Ascending aorta (tissue), 2 donors: ENCODE measurements at regions not wholly inside any gene's neighbourhood (a gene's known extent, or its start where the extent isn't known, plus 50 kb on each side); places are given as distances from the start of the nearest gene placed in this dataset.

Source experiments
- DNase-seq, 2 donors: peaks; one replicate each; pipeline ENCODE4 v3.0.0-alpha.2; 2019; ENCODE audit warnings: low spot score in 2 of 2
- H3K27ac ChIP-seq, 2 donors: fragments of 200-600 bp; sonication (generic); one replicate each; pipeline ENCODE4 v1.5.1; 2016 to 2017; ENCODE audit warnings: mild to moderate bottlenecking in 1 of 2
- H3K27me3 ChIP-seq: fragments of 200-600 bp; sonication (generic); one replicate; pipeline ENCODE4 v1.5.1; 2017
- H3K36me3 ChIP-seq, 2 donors: fragments of 200-600 bp; sonication (generic); one replicate each; pipeline ENCODE4 v1.5.1; 2016
- H3K4me1 ChIP-seq, 2 donors: fragments of 200-600 bp; sonication (generic); one replicate each; pipeline ENCODE4 v1.5.1; 2016 to 2017; ENCODE audit warnings: mild to moderate bottlenecking in 1 of 2
- H3K4me3 ChIP-seq, 2 donors: fragments of 200-600 bp; sonication (generic); one replicate each; pipeline ENCODE4 v1.5.1; 2016 to 2017; ENCODE audit warnings: mild to moderate bottlenecking in 1 of 2
- H3K9me3 ChIP-seq, 2 donors: fragments of 200-600 bp; sonication (generic); one replicate each; pipeline ENCODE4 v1.5.1; 2016
- intact Hi-C: fragments of 100-400 bp; cut with DNase I; formaldehyde crosslinking; loops from one replicate; pipeline ENCODE4 v1.15.1; 2023
- TF ChIP-seq, protein P1 (sequence below), 3 experiments: fragments of 200-600 bp in 2 of 3; fragments of 450-650 bp in 1 of 3; sonication (generic) in 2 of 3; IDR thresholded peaks; one replicate each; pipeline ENCODE4 v1.5.1; 2016 to 2019; ENCODE audit warnings: antibody characterized with exemption in 3 of 3, mild to moderate bottlenecking in 1 of 3, moderate library complexity in 1 of 3

GRCh38 chrX:24410514-24411189, 50.2 kb downstream of the SUPT20HL1 start:
- TF ChIP-seq, protein P1, sequence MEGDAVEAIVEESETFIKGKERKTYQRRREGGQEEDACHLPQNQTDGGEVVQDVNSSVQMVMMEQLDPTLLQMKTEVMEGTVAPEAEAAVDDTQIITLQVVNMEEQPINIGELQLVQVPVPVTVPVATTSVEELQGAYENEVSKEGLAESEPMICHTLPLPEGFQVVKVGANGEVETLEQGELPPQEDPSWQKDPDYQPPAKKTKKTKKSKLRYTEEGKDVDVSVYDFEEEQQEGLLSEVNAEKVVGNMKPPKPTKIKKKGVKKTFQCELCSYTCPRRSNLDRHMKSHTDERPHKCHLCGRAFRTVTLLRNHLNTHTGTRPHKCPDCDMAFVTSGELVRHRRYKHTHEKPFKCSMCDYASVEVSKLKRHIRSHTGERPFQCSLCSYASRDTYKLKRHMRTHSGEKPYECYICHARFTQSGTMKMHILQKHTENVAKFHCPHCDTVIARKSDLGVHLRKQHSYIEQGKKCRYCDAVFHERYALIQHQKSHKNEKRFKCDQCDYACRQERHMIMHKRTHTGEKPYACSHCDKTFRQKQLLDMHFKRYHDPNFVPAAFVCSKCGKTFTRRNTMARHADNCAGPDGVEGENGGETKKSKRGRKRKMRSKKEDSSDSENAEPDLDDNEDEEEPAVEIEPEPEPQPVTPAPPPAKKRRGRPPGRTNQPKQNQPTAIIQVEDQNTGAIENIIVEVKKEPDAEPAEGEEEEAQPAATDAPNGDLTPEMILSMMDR (IDR thresholded peaks at IDR 0.05): no peak
- no peaks in the 10 kb centered on the region for H3K4me1 ChIP-seq
- no peaks in the 10 kb centered on the region for H3K36me3 ChIP-seq
- no peak overlapping the region for H3K4me3 ChIP-seq
- no peaks in the 10 kb centered on the region for H3K9me3 ChIP-seq
- no peak for DNase-seq
- no peaks in the 10 kb centered on the region for H3K27me3 ChIP-seq
- H3K27ac ChIP-seq: no peak overlapping the region
- intact Hi-C loops: no loop called here

DNA sequence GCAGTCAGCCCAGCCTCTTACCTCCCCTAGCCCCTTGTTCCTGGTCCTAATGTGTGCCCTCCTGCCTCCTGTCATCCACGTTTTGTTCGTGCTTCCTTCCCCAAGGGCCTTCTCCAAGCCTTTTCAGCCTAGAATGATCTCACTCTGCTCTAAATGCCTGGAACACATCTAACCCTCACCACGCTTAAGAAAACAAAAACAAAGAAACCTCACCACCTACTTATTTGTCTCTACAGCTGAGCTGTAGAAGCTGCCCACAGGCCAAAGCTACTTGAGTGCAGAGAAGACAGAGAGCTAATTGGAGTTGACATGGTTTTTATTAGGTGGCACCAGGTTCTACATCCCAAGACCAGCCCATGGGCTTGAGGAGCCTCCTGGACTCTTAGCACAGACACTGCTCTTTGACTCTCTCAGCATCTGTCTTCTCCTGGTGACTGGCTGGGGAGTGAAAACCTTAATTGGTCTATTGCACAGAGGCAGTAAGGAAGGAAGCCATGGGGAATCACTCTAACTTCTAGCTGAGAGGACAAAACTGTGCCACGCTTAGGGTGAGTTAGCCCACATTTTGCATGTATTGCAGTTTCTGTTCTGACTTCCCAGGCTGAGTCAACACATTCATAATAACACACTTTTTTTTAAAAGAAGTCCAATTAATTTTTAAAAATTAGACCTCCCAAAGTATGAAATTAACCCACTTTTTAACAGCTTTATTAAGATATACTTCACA, 52.3 kb upstream of the PDK3 start:
- TF ChIP-seq, protein P1 (IDR thresholded peaks at IDR 0.05): no peak
- H3K4me3 ChIP-seq: no peak overlapping the region
- DNase-seq: no peak
- H3K27me3 ChIP-seq: no peaks in the 10 kb centered on the region
- intact Hi-C loops: no loop called here
- H3K9me3 ChIP-seq: no peaks in the 10 kb centered on the region
- no peaks in the 10 kb centered on the region for H3K36me3 ChIP-seq
- H3K27ac ChIP-seq: peak overlapping the region in 1 of 2 donors; percentile 13
- no peaks in the 10 kb centered on the region for H3K4me1 ChIP-seq
